ENCODE measurements at regions not wholly inside any gene's neighbourhood (a gene's known extent, or its start where the extent isn't known, plus 50 kb on each side); places are given as distances from the start of the nearest gene placed in this dataset.
"Not testable (repeated sequence)": the region's sequence is repeated elsewhere in the genome, so short reads cannot be mapped to it uniquely, and the experiment has no call there.

DNA sequence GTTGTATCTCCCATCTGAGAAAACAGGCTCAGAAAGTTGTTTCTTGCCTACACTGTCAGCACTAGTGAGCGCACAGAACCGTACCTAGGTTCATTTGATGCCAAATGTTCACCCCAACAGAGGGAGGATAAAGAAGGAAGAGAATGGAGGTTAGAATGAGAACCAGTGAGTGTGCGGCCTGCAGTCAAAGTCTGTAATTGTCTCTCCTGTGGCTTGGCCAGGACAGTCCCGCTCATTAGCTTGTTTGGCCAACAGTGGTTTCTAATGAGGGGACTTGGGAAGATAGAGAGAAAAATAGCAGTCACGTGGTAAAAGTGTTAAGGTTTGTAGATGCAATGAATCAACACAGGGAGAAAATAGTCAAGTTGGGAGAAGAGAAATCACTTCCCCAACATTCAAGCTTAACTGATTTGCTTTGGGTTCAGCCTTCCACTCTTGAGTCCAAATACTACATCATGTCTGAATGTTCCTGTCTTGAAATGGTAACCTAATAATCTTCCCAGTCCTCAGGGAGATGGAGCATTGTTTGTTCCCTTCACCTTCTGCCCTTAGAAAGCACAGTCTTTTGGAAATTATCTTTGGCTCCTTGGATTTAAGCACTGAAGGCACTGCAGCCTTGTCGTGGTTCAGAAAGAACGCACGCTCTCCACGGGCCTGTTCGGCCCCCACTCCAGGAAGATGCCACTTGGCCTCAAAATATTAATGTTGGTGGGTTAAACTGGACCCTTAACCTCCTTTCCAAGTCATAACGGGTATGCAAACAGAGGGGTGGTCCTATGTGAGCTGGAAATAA lies 360.4 kb upstream of the ZNF32 start:
- DNase-seq = no peak

GRCh38 chr10:44008270-44008916 lies 359.7 kb upstream of the ZNF32 start:
- no peak for DNase-seq

GRCh38 chr10:44006771-44007170 lies 358.1 kb upstream of the ZNF32 start:
- DNase-seq = no peak

- DNase-seq = no peak
These were observed 357.1 kb upstream of the ZNF32 start for GRCh38 chr10:44005788-44006099.

DNA sequence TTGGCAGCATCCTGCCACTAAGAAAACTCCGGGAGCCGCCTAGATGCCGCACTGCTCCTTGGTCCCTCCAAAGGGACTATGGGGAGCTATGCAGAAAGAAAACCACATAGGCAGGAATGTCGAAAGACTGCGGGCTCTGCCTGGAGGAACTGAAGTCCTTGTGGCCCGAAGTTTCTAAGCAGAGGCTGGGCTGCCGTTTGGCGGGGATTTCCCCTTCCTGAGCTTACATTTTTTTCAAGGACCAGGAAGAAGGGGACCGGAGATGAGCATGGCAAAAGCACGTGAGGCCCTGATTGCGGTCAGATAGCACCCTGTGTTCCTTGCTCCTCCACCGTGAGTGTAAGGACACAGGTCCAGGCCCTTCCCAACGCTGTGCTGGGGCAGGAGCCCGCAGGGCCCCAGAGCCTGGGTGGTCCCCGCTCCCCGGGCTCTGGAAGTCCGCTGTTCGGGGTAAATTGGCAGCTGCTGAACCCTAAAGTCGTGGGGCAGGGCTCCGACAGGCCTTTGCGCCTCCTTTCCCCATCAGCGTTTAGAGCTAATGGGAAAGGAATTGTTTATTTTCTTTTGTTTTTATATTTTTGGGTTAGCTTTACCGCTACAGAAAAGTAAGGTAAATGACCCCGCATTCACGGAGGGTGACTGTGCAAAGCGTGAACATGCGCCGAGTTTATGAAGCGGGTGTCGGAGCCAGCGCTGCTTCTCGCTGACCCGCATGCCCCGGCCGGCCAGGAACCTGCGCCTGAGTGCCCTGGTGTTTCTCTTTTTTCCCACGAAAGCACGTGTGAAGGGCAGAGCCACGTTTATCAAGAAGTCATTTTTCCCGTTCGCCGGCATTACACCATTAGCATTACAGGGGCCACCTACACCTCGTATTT lies 356.5 kb upstream of the ZNF32 start:
- no peak for DNase-seq

DNA sequence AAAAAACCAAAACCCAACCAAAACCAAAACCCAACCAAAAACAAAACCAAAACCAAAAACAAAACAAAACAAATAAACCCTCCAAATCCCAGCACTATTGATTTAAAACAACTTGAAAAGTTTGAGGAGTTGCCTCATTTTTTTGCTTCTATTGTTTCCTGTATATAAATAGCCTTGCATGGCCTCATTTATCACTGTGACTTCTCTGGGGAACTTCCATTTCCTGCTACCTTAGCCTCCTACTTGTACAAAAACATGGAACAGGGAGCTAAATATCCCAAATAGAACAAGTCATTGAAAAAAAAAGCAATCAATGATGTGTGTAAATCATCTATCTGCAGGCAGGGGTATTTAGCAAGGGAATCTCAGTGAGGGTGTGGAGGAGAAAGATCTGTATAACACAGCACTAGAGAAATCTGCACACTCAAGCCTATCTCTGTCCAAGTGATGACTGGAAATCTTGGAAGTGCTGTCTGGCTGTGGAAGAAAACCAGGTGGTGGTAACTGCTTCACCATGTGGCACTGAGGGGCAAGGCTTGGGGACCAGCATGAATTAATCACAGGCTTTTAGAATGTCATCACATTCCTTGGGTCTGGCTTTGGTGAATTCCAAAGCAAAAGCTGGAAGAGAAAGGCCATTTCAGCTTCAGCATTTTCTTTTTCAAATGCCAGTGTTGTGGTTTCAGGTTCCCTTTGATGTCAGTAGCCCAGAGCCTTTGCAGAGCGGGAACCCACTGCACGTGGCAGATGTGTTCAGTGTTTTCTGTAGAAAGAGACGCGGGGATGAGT lies 349.5 kb upstream of the ZNF32 start:
- DNase-seq = no peak

DNA sequence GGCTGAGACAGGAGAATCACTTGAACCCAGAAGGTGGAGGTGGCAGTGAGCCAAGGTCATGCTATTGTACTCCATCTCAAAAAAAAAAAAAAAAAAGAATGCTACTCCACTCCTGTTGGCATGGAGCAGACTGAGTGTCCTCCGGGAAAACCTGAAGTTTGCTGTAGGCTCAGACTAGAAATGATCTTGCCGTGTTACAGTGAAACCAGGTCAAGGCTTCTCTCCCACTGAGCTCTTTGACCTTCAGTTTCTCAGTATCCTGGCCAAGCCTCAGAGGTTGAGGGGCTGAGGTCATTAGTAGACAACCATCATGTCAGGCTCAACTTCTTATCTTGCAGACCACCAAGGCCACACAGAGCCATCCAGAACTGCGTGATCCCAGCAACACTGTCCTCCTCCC lies 348.6 kb upstream of the ZNF32 start:
- DNase-seq = no peak

- DNase-seq = no peak
These were observed 345.9 kb upstream of the ZNF32 start for GRCh38 chr10:43994539-43994938.

DNA sequence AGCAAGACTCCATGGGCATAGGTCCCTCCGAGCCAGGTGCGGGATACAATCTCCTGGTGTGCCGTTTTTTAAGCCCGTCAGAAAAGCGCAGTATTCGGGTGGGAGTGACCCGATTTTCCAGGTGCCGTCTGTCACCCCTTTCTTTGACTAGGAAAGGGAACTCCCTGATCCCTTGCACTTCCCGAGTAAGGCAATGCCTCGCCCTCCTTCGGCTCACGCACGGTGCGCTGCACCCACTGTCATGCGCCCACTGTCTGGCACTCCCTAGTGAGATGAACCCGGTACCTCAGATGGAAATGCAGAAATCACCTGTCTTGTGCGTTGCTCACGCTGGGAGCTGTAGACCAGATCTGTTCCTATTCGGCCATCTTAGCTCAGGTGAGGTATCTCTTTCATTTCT lies 344.1 kb upstream of the ZNF32 start:
- not testable (repeated sequence) for DNase-seq

DNA sequence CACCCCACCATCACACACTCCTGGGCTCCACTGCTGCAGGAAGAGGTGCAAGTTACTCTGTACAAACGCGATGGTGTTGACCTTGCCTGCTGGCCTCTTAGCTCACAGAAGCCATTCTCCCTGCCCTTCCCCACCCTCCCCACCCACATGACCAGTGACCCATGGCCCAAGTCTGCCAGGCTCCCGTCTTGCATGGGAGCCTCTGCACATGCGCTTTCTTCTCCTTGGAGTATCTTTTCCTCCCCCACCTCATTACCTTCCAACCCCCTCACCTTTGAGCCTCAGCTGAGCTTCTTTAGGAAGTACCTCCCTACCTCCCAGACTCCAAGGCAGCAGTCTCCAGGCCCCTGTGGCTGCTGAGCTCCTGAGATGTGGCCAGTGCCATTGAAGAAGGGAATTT lies 337.7 kb upstream of the ZNF32 start:
- no peak for DNase-seq

GRCh38 chr10:43985941-43986340 lies 337.3 kb upstream of the ZNF32 start:
- DNase-seq = no peak

DNA sequence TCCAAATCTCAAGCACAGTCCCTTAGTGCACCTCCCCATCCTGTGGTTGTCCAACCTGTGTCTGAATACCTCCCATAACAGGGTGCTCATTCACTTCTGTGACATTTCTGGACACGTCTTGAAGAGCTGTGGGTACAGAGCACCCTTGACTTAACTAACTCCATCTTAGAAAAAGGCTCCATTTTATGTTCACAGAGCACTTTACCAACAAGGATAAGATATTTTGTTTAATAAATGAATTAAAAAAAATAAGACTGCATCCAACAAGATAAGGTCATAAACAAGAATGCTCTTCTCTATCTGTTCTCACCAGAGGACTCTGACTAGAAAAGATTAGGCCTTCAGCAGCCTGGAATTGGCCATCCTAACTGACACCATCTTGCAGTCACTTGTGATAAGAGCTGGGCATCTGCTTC lies 335.2 kb upstream of the ZNF32 start:
- DNase-seq = no peak

DNA sequence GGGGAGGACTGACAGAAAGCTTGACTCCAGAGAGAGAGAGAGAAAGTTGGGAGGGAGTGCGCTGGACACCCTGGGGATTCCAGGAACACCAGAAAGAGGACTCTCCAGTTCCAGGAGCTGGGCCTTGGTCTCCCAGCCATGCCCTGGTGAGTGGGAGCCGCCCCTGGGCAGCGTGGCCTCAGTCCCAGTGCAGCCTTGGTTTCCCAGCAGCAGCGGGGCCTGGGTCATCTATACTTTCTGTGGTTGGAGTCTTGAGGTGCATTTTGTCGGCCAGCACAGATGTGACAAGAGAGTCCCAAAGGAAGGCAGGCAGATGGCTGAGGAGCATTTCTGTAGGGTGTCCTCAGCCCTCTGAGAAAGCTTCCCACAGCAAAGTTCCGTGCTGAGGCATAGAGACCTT lies 334.7 kb upstream of the ZNF32 start:
- no peak for DNase-seq

DNA sequence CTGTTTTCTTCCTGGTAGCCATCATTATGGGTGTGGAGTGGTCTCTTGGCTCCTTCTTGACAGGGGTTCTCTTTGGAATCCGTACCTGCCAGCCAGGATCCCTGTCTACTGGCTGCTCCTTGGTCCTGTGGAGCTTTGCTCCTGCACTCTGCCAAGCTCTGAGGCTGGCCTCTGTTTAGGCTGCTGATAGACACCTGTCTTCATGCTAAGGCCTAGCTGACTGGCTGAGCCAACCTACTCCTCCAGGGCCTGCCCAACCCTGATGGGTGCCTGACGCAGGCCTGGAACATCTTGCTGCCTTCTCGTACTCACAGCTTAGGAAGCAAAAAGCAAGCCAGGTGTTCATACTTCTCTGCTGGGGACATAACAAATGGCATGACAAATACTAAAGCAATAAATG lies 333.6 kb upstream of the ZNF32 start:
- no peak for DNase-seq

- no peak for DNase-seq
These were observed 333.0 kb upstream of the ZNF32 start for GRCh38 chr10:43981696-43982095.

DNA sequence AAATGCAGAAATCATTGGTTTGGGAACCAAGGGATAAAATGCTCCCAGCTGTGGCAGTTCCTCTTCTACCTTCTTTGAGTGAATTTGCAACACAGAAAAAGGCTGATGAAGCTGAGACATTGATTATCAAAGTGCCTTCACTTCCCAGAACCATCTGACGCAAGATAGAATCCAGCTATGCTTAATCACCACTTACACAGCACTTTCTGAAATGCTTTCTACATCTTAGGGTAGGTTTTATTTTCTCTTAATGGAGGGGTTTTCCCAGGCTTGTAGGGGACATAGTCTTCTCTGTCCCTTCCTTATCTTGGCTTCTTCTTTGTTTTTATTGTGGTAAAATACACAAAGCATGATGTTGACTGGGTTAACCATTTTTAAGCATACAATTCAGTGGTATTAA lies 332.6 kb upstream of the ZNF32 start:
- no peak for DNase-seq

GRCh38 chr10:43980715-43981114 lies 332.0 kb upstream of the ZNF32 start:
- no peak for DNase-seq

DNA sequence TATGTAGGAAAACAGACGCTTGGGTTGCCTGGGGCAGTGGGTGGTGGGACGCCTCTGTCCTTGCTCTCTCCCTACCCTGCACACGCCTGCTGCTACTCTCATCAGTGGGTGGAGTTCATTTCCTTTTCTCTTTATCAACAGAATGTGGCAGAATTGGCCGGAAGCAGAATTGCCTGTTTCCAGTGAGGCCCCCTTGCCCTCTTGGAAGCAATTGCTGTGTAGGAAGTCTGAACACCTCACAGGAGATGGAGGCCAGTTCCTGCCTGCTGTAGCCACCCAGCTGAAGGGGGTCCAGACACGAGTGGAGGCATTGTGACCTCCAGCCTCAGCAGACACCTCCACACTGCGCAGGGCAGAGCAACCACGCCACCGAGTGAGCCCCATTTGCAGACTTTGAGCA lies 331.6 kb upstream of the ZNF32 start:
- no peak for DNase-seq

DNA sequence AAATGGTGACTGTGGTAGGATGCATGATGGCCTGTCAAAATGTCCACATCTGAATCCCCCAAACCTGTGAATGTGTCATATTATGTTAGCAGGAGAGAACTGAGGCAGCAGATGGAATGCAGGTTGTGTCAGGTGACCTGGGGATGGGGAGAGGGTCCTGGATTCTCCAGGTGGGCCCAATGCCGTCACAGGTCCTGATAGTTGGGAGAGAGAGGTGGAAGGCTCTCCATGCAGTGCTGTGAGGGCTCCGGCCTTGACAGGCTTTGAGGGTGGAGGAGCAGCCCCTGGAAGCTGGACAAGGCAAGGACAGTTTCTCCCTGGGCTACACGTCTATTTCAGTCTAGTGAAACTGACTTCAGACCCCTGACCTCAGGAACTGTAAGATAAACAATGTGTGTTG lies 330.9 kb upstream of the ZNF32 start:
- DNase-seq = no peak

DNA sequence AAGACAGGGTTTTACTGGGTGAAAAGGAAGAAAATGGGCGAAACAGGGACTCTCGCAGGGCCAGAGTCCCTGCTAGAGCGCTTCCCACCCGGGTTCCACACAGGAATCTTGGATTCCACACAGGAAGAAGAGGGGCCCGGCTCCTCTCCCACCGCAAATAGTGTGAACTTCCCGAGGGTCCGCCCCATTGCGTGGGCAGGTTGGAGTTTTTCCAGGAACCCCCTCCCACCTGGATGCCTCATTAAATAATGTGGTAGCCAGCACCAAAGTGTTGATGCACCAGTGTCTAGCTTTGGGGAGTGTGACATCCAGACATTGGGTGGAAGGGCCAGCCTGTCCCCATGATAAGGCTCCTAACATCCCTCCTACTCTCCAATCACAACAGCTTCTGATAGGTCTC lies 330.3 kb upstream of the ZNF32 start:
- DNase-seq = no peak

DNA sequence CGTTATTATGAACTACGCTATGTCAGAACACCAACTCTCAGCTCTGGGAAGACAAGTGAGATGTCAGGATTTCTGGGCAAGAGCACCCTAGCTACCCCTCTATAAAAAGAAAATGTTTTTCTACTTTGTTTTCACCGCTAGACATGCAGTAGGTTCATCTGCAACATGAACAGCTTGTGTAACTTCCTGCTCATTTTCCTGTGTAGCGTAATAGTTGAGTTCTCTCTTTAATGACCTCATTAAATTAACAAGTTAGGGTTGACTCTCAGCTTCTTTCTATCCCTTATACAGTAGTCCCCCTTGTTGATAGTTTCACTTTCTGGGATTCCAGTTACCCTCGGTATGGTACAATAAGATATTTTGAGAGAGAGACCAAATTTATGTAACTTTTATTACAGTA lies 329.4 kb upstream of the ZNF32 start:
- no peak for DNase-seq

GRCh38 chr10:43976292-43976691 lies 327.6 kb upstream of the ZNF32 start:
- no peak for DNase-seq

Measured in hypothalamus (tissue), 51 donors.